RWPE2 (cell line): ENCODE measurements at regions not wholly inside any gene's neighbourhood (a gene's known extent, or its start where the extent isn't known, plus 50 kb on each side); places are given as distances from the start of the nearest gene placed in this dataset.

Experiments used
- ATAC-seq: fragments of 200-7000 bp; cut with Tn5 transposase; 3 replicates; pipeline ENCODE4 v1.9.1; 2021; ENCODE audit warnings: low read depth
- DNase-seq: peaks from one replicate; pipeline ENCODE4 v3.0.0-alpha.2; 2020; ENCODE audit warnings: low spot score
- H3K27ac ChIP-seq: fragments of 450-650 bp; 2 replicates; pipeline ENCODE4 v1.5.1; 2017; ENCODE audit warnings: mild to moderate bottlenecking; ENCODE audit not compliant: poor library complexity, severe bottlenecking
- H3K27me3 ChIP-seq: fragments of 250-450 bp; sonication (Bioruptor Pico); 2 replicates; pipeline ENCODE4 v1.5.1; 2021; ENCODE audit warnings: mild to moderate bottlenecking, moderate library complexity; ENCODE audit not compliant: insufficient read depth, poor library complexity, severe bottlenecking
- H3K36me3 ChIP-seq: fragments of 250-450 bp; sonication (Bioruptor Pico); 2 replicates; pipeline ENCODE4 v1.5.1; 2020; ENCODE audit warnings: low read depth, mild to moderate bottlenecking, moderate library complexity
- H3K4me1 ChIP-seq: fragments of 250-450 bp; sonication (Bioruptor Pico); 2 replicates; pipeline ENCODE4 v1.5.1; 2021; ENCODE audit warnings: mild to moderate bottlenecking, moderate library complexity; ENCODE audit not compliant: insufficient read depth, poor library complexity, severe bottlenecking
- H3K4me3 ChIP-seq: fragments of 250-450 bp; sonication (Bioruptor Pico); 2 replicates; pipeline ENCODE4 v1.5.1; 2021; ENCODE audit warnings: mild to moderate bottlenecking, moderate library complexity; ENCODE audit not compliant: severe bottlenecking
- H3K9me3 ChIP-seq: fragments of 250-450 bp; sonication (Bioruptor Pico); 2 replicates; pipeline ENCODE4 v1.5.1; 2021; ENCODE audit warnings: mild to moderate bottlenecking, moderate library complexity; ENCODE audit not compliant: severe bottlenecking
- CTCF ChIP-seq: fragments of 450-650 bp; IDR thresholded peaks from one replicate; pipeline ENCODE4 v1.5.1; 2017; ENCODE audit warnings: mild to moderate bottlenecking, moderate library complexity; ENCODE audit not compliant: poor library complexity, severe bottlenecking

- H3K36me3 ChIP-seq = no peaks in the 10 kb centered on the region
- DNase-seq (no peak), ATAC-seq (no peak)
- TF ChIP-seq CTCF = no peak
- H3K4me3 ChIP-seq = no peak overlapping the region
- H3K9me3 ChIP-seq = no peaks in the 10 kb centered on the region
- H3K27me3 ChIP-seq = peaks cover 5% of the 10 kb centered on the region
- no peak overlapping the region for H3K27ac ChIP-seq
- no peaks in the 10 kb centered on the region for H3K4me1 ChIP-seq
These were observed 1247.8 kb upstream of the NXPH2 start for GRCh38 chr2:140027966-140028365.

GRCh38 chr2:140027320-140027719, 1247.1 kb upstream of the NXPH2 start:
- Histone ChIP-seq H3K27me3 (peaks cover 5% of the 10 kb centered on the region), H3K27ac (no peak overlapping the region), H3K9me3 (no peaks in the 10 kb centered on the region), H3K4me3 (no peak overlapping the region), H3K36me3 (no peaks in the 10 kb centered on the region), H3K4me1 (no peaks in the 10 kb centered on the region)
- ATAC-seq (no peak), DNase-seq (no peak)
- TF ChIP-seq CTCF = no peak

GRCh38 chr2:140023291-140023690, 1243.1 kb upstream of the NXPH2 start:
- Histone ChIP-seq H3K27ac (no peak overlapping the region), H3K27me3 (peaks cover 5% of the 10 kb centered on the region), H3K9me3 (no peaks in the 10 kb centered on the region), H3K4me3 (no peak overlapping the region), H3K4me1 (no peaks in the 10 kb centered on the region), H3K36me3 (no peaks in the 10 kb centered on the region)
- DNase-seq (no peak), ATAC-seq (no peak)
- TF ChIP-seq CTCF = no peak

- ATAC-seq = no peak
- H3K4me3 ChIP-seq = no peak overlapping the region
- no peak for TF ChIP-seq CTCF
These were observed 1238.4 kb upstream of the NXPH2 start for GRCh38 chr2:140018541-140018940.

GRCh38 chr2:140014204-140014546, 1234.0 kb upstream of the NXPH2 start:
- Histone ChIP-seq H3K27me3 (no peaks in the 10 kb centered on the region), H3K9me3 (no peaks in the 10 kb centered on the region), H3K4me1 (no peaks in the 10 kb centered on the region), H3K4me3 (no peak overlapping the region), H3K27ac (no peak overlapping the region), H3K36me3 (no peaks in the 10 kb centered on the region)
- ATAC-seq (no peak), DNase-seq (no peak)
- TF ChIP-seq CTCF = no peak

More at GRCh38 chr2:140018541-140018940, 1238.4 kb upstream of the NXPH2 start:
- H3K36me3 ChIP-seq = no peaks in the 10 kb centered on the region
- H3K4me1 ChIP-seq = no peaks in the 10 kb centered on the region
- H3K27ac ChIP-seq = no peak overlapping the region
- no peaks in the 10 kb centered on the region for H3K27me3 ChIP-seq
- no peaks in the 10 kb centered on the region for H3K9me3 ChIP-seq
- no peak for DNase-seq
